UCSD-AML1 (cell line): ENCODE measurements at regions not wholly inside any gene's neighbourhood (a gene's known extent, or its start where the extent isn't known, plus 50 kb on each side); places are given as distances from the start of the nearest gene placed in this dataset.
"Not testable (repeated sequence)": the region's sequence is repeated elsewhere in the genome, so short reads cannot be mapped to it uniquely, and the experiment has no call there.

Source experiments
- DNase-seq: peaks from one replicate; lab custom pipeline; 2025; ENCODE audit not compliant: unreplicated experiment; lab: John Stamatoyannopoulos, UW

GRCh38 chr15:20292422-20293005 lies 249.1 kb downstream of the GOLGA6L6 start:
- not testable (repeated sequence) for DNase-seq

GRCh38 chr15:20291616-20292015 lies 250.0 kb downstream of the GOLGA6L6 start:
- DNase-seq: not testable (repeated sequence)

GRCh38 chr15:20290606-20291005 lies 251.0 kb downstream of the GOLGA6L6 start:
- DNase-seq: not testable (repeated sequence)

GRCh38 chr15:20289538-20290103 lies 252.0 kb downstream of the GOLGA6L6 start:
- DNase-seq: not testable (repeated sequence)

- not testable (repeated sequence) for DNase-seq
Observed at GRCh38 chr15:20288800-20289537, 252.6 kb downstream of the GOLGA6L6 start.

- DNase-seq: not testable (repeated sequence)
Observed at GRCh38 chr15:20286559-20286958, 255.0 kb downstream of the GOLGA6L6 start.

- not testable (repeated sequence) for DNase-seq
Observed at GRCh38 chr15:20285696-20286300, 255.8 kb downstream of the GOLGA6L6 start.

- not testable (repeated sequence) for DNase-seq
Observed at GRCh38 chr15:20284891-20285535, 256.6 kb downstream of the GOLGA6L6 start.

- DNase-seq: not testable (repeated sequence)
Observed at GRCh38 chr15:20283651-20284050, 257.9 kb downstream of the GOLGA6L6 start.

- not testable (repeated sequence) for DNase-seq
Observed at GRCh38 chr15:20282491-20282943, 259.1 kb downstream of the GOLGA6L6 start.

GRCh38 chr15:20281567-20282275 lies 259.9 kb downstream of the GOLGA6L6 start:
- DNase-seq: not testable (repeated sequence)

- DNase-seq: no peak
Observed at GRCh38 chr15:20280933-20281463, 260.6 kb downstream of the GOLGA6L6 start.

GRCh38 chr15:20280141-20280932 lies 261.3 kb downstream of the GOLGA6L6 start:
- not testable (repeated sequence) for DNase-seq

- DNase-seq: not testable (repeated sequence)
Observed at GRCh38 chr15:20279056-20279455, 262.5 kb downstream of the GOLGA6L6 start.

- not testable (repeated sequence) for DNase-seq
Observed at GRCh38 chr15:20278376-20278775, 263.2 kb downstream of the GOLGA6L6 start.

GRCh38 chr15:20277451-20277850 lies 264.1 kb downstream of the GOLGA6L6 start:
- DNase-seq: not testable (repeated sequence)

GRCh38 chr15:20276312-20277114 lies 265.1 kb downstream of the GOLGA6L6 start:
- DNase-seq: not testable (repeated sequence)

- DNase-seq: not testable (repeated sequence)
Observed at GRCh38 chr15:20275373-20275967, 266.1 kb downstream of the GOLGA6L6 start.
